BJ (cell line): ENCODE measurements at regions not wholly inside any gene's neighbourhood (a gene's known extent, or its start where the extent isn't known, plus 50 kb on each side); places are given as distances from the start of the nearest gene placed in this dataset.

ENCODE experiments used
- CTCF ChIA-PET: fragments of 350-600 bp; formaldehyde crosslinking; extraction: SDS; loops from one replicate; lab custom pipeline; 2021; ENCODE audit warnings: antibody characterized with exemption, inconsistent platforms; lab: Yijun Ruan, JAX
- POLR2A ChIA-PET: fragments of 300-600 bp; sonication (Branson Sonifier 250); formaldehyde crosslinking; extraction: SDS; loops from one replicate; lab custom pipeline; 2021; ENCODE audit warnings: antibody characterized with exemption; lab: Charles Lee
- DNase-seq: peaks from one replicate; pipeline ENCODE4 v3.0.0-alpha.2; 2011; ENCODE audit warnings: low read depth
- H3K27me3 ChIP-seq: 2 replicates; pipeline ENCODE4 v1.6.0; 2011; ENCODE audit warnings: low read length; ENCODE audit not compliant: control insufficient read depth, insufficient read depth
- H3K36me3 ChIP-seq: 2 replicates; pipeline ENCODE4 v1.5.1; 2011; ENCODE audit warnings: low read length; ENCODE audit not compliant: control insufficient read depth, insufficient read depth
- H3K4me3 ChIP-seq: 2 replicates; pipeline ENCODE4 v1.5.1; 2011; ENCODE audit warnings: low read depth, mild to moderate bottlenecking, control low read depth, low read length
- CTCF ChIP-seq: IDR thresholded peaks from 2 replicates; pipeline ENCODE4 v1.5.1; 2011; ENCODE audit warnings: low read depth, mild to moderate bottlenecking, control low read depth, inconsistent platforms, low read length, moderate library complexity; ENCODE audit not compliant: insufficient read depth

GRCh38 chr14:99342204-99342603 is 70.2 kb upstream of the BCL11B start:
- Histone ChIP-seq H3K36me3 (no peaks in the 10 kb centered on the region), H3K4me3 (no peak overlapping the region), H3K27me3 (no peaks in the 10 kb centered on the region)
- ChIA-PET POLR2A (no interaction called here), CTCF (interaction anchor here (1.0 kb wide), 1 partner anchor 47 kb away, joined by 3 read pairs; no protein-coding TSS in a partner anchor)
- no peak for TF ChIP-seq CTCF
- DNase-seq, result no peak

- ChIA-PET CTCF (interaction anchor here (1.0 to 1.6 kb wide), 2 partner anchors 9 to 76 kb away, joined by 3 read pairs; no protein-coding TSS in a partner anchor), POLR2A (no interaction called here)
- no peaks in the 10 kb centered on the region for H3K36me3 ChIP-seq
- no peak for DNase-seq
- no peaks in the 10 kb centered on the region for H3K27me3 ChIP-seq
- no peak overlapping the region for H3K4me3 ChIP-seq
- TF ChIP-seq CTCF, result no peak
These were observed 67.6 kb upstream of the BCL11B start for GRCh38 chr14:99339551-99339950.

- POLR2A ChIA-PET, result no interaction called here
- CTCF ChIA-PET, result no interaction called here
- no peak for DNase-seq
- TF ChIP-seq CTCF, result no peak
- Histone ChIP-seq H3K36me3 (no peaks in the 10 kb centered on the region), H3K27me3 (no peaks in the 10 kb centered on the region), H3K4me3 (no peak overlapping the region)
These were observed 66.3 kb upstream of the BCL11B start for GRCh38 chr14:99338313-99338712.

GRCh38 chr14:99333841-99334635 is 62.0 kb upstream of the BCL11B start:
- no peak overlapping the region for H3K4me3 ChIP-seq
- ChIA-PET POLR2A (no interaction called here), CTCF (interaction anchor here (0.8 kb wide), 1 partner anchor 14 kb away, joined by 3 read pairs; no protein-coding TSS in a partner anchor)
- no peak for TF ChIP-seq CTCF
- H3K36me3 ChIP-seq, result no peaks in the 10 kb centered on the region
- no peak for DNase-seq
- H3K27me3 ChIP-seq, result no peaks in the 10 kb centered on the region

GRCh38 chr14:99333214-99333613 is 61.2 kb upstream of the BCL11B start:
- Histone ChIP-seq H3K4me3 (no peak overlapping the region), H3K36me3 (no peaks in the 10 kb centered on the region), H3K27me3 (no peaks in the 10 kb centered on the region)
- no peak for DNase-seq
- TF ChIP-seq CTCF, result no peak
- POLR2A ChIA-PET, result no interaction called here
- CTCF ChIA-PET, result interaction anchor here (0.8 kb wide), 1 partner anchor 13 kb away, joined by 3 read pairs; no protein-coding TSS in a partner anchor
